ENCODE measurements at regions not wholly inside any gene's neighbourhood (a gene's known extent, or its start where the extent isn't known, plus 50 kb on each side); places are given as distances from the start of the nearest gene placed in this dataset.

DNA sequence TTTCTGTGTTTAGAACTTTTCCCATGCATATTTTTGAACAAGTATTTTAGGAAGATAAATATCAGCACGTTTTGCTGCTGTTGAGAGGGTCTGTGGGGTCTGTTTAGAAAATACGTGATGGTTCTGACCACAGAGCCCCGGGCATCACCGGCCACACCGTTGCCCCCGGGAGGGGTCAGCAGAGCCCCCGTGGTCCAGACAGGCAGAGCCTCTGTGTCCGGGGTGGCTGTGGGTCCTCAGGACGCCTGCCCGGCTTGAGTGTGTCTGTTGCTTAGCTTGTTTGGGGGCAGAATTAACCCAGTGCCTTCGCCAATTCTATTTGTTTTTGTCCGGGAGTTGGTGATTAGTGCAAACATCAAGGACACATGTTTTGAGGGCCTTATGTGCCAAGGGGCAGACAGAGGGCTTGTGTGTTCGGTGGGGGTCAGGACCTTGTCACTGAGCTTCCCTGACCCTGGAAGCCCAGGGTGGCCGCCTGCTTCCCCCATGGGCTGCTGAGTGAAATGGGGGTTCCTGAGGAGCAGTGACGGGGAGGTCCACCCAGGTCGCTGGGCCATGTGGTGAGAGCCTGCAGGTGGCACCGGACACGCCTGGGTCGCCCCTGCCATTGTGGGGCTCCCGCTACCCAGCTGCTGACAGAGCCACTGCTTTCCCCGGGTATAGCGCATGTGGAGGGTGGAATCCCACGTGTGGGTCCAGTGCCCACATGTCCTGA is 122.2 kb downstream of the SIK1 start:
- FAIRE-seq = no peak
- no peak for DNase-seq (ENCODE audit: insufficient read length, low spot score)

DNA sequence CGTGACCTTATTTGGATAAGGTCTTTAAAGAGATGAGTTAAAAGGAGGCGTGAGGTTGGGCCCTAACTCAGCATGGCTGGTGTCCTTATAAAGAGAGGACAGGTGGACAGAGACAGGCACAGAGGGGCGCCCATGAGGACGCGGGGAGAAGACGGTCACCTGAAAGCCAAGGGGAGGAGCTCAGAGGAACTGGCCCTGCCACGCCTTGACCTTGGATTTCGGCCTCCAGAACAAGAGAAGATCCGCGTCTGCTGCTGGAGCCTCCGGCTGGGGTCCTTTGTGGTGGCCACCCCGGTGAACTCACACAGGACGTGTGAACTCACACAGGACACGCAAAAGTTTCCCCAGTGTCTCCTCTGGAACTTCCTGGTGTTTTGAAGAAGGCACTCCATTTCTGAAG is 122.7 kb downstream of the SIK1 start:
- DNase-seq (ENCODE audit: insufficient read length, low spot score) = no peak
- no peak for FAIRE-seq

DNA sequence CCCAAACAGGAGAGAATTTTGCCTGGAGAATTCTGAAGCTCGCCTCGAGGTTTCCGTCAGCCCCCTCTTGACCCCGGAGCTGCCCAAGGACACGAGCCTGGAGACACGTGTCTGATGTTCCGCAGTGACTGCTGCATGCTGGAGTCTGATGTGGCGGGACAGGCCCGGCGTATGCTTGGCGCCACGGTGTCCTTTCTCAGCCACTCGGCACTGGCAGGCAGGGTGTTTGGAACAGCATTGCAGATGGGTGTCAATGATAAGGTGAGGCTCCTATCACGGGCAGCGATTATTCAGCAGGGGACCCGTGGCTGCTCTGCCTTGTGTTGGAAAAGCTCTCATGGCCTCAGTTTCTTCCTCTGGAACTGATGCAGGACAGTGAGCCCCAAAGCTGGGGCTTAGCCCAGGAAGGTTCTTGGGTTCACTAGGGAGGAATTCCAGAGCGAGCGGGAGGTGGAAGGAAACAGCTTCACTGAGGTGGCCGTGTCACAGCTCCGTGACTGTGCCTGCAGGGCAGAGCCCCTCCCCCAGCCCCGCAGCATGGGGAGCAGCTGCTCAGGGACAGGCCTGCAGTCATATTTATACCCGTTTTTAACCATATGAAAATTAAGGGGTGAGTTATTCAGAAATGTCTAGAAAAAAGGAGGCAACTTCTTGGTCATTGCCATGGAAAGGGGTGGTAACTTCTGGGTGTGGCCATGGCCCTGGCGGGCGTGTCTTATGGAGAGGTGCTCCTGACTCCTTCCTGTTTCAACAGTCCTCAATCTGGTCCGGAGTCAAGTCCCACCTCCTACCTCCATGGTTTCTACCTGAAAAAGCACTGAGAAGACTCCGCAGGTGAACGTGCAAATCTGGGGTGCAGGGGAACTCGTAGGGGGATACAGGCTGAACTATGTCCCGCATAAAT is 123.4 kb downstream of the SIK1 start:
- DNase-seq (ENCODE audit: insufficient read length, low spot score) (no peak), FAIRE-seq (no peak)

DNA sequence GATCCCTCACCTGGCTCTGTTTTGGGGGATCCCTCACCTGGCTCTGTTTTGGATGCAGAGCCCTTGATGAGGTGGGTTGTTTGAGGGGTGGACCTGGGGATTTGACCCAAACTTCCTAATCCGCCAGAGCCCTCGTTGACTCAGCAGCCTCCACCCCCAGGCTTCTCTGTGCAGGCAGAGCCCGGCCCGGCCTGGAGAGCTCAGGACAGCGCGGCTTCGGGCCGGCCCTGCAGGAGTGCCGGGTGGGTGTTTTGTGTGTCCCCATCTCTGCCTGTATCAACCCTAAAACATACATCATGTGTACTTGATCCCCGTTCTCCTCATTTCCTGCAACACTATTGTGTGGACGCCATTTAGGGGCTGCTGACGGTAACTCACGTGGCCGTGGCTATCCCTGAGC is 124.2 kb downstream of the SIK1 start:
- no peak for FAIRE-seq

DNA sequence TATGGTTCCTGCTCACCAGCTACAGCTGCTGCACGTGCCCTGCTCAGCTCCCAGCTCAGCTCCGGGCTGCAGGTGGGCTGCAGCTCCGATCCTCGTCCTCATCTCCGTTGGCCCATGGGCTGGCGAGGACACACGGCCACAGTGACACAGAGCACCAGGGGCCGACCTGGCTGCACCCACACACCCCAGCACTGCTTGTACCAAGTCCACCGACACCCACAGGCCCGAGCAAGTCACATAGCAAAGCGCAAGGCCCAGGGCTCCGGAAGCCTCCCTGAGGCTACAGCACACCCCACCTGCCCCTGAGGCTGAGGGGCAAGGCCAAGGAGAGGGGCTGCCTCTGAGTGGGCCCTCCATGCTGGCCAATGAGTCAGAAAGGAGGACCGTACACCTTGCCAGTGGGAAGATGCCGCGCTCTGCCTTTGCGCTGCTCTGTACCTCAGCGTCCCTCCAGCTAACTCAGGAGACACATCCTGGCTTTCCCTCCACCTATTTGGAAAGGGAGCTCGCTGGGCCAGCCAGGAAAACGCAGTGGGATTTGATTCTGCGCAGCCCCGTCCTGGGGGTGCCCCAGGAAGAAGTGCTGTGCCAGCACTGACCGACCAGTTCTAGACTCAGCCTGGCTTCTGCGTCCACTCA is 124.8 kb downstream of the SIK1 start:
- FAIRE-seq (no peak), DNase-seq (ENCODE audit: insufficient read length, low spot score) (no peak)

More for the DNA sequence above, 124.2 kb downstream of the SIK1 start:
- DNase-seq (ENCODE audit: insufficient read length, low spot score) = no peak

DNA sequence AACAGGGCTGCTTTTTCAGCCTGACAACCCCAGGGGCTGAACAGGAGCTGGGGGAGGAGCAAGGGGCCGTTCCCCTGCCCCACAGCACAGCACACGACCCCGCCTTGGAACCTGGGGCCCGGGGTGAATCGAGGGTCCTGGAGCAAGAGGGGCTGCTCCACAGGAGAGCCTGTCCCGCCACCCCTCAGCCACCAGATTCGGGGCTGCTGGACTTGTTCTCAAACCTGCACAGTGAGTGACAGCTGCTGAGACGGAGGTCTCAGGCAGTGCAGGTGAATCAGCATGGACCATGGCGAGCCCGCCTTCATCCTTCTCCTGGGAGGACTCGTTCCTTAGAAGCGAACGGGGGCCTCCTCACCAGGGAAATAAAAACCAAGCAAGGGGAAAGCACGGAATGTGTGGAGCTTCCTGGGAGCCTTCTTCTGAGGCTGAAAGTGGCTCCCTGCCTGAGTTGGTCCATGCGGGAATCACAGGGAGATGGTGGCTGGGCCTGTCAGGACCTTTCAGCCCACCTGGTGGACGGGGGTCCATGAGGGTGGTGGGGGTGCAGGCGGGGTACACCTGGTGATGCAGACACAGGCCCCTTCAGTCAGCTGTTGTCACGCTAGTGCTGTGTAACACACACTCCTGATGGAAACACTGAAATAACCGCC is 125.4 kb downstream of the SIK1 start:
- FAIRE-seq = no peak
- no peak for DNase-seq (ENCODE audit: insufficient read length, low spot score)

DNA sequence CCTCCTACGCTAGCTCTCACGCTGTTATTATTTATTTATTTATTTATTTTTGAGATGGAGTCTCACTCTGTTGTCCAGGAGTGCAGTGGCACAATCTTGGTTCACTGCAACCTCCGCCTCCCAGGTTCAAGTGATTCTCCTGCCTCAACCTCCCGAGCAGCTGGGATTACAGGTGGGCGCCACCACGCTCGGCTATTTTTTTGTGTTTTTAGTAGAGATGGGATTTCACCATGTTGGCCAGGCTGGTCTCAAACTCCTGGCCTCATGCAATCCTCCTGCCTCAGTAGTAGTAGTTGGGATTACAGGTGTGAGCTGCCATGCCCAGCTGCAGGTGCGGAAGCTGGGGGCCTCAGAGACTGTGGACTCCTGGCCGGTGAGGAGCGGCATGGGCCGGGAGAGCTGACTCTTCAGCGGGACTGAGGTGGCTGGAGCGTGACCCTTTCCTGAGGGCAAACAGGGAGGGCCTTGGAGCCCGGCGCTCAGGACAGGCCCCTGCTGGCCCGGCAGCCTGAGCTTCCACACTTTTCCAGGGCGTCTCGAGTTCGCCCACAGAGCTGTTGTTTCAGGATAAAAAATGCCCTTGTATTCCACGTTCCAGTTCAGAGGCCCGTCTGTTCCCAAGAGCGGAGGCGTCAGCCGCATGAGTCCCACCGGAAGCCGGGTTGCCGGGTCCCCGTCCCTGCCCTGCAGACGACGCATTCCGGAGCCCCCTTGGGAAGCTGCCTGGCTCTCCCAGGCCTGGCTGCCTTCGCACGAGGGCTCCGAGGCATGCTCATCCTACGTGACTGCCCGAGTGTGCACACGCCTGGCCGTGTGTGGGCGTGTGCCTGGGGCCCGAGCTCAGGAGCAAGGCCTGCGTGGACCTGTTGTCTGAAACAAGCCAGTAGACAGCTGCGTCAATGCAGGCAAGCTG is 126.2 kb downstream of the SIK1 start:
- FAIRE-seq (no peak), DNase-seq (ENCODE audit: insufficient read length, low spot score) (no peak)

DNA sequence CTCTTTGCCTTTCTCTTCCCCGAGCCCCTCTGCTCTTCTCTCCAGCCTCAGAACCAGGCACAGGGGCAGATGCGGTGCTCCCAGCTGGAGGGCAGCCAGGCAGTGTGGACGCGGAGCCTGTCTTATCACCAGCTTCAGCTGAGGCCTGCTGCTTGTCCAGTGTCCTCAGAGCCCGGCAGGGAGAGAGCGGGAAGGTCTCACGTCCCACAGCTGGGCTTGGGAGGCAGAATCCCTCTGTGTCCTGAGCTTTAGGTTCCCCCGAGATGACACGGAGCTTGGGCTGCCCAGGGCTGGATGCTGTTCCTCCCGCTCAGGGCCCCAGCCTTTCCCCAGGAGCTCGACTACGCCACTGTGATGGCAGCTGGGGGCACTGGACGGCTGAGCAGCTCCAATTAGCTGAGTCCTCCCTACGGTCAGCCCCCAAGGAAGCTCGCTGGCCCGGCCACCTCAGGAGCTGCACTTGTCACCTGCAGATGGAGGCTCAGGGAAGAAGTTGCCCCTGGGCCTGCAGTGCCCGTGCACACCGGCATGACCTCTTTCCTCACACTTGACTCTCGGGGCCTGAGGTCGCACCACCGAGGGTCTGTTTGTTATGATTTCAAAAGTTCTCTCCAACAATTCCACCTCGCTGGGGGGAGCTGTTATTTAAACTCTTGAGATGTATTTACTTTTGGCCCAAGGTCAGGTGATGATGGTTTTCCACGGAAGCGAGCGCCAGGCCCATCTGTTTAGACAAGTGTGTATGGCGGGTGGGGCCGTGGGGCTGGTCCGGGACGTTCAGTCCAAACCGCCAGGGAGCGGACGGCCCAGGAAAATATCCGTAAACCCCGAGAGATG is 127.3 kb downstream of the SIK1 start:
- FAIRE-seq (no peak), DNase-seq (ENCODE audit: insufficient read length, low spot score) (no peak)

DNA sequence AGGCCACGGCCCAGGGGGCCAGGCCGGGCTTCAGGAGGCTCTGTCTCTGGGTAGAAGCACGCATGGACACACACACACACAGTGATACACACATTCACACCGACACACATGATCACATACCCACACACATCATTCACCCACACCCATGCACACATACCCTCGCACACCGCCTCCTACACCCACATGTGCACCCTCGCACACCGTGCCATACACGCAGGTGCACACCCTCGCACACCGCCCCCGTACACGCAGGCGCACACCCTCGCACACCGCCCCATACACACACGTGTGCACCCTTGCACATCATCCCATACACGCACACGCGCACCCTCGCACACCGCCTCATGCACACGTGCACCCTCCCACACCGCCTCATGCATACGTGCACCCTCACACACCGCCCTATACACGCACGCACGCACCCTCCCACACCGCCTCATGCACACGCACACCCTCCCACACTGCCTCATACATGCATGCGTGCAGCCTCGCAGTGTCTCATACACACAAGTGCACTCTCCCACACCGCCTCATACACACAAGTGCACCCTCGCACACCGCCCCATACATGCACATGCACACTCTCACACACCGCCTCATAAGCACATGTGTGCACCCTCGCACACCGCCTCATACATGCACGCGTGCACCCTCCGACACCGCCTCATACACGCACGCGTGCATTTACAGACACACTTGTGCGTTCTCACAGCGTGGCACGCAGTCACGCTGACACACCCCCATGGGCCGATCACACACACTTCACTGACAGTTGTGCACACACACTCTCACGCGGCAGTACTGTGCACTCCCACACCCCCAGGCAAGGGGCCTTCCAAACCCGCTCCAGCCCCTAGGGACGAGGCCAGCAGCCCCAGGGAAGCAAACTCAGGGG is 128.1 kb downstream of the SIK1 start:
- peak; percentile 80 for FAIRE-seq

DNA sequence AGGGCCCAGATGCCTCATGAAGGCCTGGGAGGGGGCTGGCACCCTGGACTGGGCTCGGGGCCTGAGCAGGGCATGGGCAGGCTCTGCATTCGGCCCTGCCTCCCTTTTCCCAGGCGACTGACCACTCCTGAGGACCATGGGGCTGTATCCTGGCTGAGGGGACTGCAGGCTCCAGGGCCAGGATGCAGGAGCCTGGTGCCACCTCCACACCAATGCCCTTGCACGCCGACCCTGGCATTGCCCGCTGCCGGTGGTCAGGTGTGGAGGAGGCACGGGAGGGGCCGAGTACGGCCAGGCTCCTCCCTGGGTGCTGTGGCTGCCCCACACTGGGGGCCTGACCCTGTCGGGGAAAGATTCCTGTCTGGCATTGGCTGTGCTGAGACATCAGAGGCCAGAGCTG is 128.9 kb downstream of the SIK1 start:
- DNase-seq (ENCODE audit: insufficient read length, low spot score) (no peak), FAIRE-seq (no peak)

More for the DNA sequence above, 128.1 kb downstream of the SIK1 start:
- DNase-seq (ENCODE audit: insufficient read length, low spot score) = no peak

DNA sequence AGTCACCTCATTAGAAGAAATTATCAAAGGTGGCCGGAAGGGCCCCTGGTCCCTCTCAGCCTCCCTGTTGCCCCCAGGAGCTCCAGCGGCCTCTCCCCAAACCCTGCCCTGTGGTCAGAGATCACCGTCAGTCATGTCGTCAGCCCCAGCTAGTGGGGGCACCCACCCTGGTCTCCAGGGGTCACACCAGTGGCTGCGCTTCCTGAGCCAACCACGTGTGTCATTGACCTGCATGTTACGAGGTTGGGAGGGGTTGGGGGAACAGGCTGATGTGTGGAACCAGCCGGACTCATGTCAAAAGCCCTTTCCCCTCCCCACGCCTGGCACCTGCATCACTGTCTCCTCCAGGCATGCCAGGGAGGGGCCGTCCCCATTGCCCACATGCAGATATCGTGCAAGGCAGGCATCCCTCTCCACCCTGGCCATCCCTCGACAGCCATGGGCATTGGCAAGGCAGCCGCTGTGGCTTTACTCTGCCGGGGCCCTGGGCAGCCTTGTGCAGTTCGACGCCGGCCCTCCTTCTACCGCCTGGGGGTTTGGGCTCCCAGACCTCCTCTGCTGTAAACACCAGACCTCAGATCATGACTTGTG is 128.7 kb downstream of the CRYAA start:
- peak; percentile 54 for FAIRE-seq
- no peak for DNase-seq (ENCODE audit: insufficient read length, low spot score)

DNA sequence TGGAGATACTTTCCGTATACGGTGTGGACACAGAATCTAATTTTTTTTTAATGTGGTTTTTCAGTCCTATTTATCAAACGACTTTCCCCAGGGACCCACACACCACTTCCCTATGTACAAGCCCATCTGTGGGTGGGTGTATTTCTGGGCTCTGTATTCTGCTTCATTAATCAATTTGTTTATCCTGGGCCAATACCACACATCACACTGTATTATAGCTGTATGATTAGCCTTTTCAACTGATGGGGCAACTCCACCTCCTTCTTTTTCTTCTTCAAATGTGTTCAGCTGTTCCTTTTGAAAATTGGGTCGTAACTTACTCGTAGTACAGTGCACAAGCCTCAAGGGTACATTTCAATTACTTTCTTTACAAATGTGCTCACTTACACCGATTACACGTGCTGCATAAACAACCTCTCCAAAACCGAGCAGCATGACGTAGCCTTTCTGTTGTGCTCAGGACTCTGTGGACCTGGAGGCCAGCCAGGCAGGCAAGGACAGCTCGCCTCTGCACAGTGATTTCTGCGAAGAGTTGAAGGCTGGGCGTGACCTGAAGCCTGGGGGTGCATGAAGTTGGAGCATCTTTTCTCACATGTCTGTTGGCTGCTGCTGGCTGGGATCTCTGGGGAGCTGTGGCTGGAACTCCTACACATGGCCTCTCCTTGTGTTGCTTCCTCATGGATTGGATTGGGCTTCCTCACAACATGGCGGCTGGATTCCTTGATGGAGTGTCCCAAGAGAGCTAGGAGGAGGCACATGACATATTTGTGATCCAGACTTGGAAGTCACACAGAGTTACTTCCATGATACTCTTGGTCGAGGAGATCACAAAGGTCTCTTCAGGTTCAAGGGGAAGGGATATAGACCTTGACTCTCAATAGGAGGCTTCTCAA is 126.5 kb downstream of the CRYAA start:
- FAIRE-seq (peak; percentile 31), DNase-seq (ENCODE audit: insufficient read length, low spot score) (no peak)

DNA sequence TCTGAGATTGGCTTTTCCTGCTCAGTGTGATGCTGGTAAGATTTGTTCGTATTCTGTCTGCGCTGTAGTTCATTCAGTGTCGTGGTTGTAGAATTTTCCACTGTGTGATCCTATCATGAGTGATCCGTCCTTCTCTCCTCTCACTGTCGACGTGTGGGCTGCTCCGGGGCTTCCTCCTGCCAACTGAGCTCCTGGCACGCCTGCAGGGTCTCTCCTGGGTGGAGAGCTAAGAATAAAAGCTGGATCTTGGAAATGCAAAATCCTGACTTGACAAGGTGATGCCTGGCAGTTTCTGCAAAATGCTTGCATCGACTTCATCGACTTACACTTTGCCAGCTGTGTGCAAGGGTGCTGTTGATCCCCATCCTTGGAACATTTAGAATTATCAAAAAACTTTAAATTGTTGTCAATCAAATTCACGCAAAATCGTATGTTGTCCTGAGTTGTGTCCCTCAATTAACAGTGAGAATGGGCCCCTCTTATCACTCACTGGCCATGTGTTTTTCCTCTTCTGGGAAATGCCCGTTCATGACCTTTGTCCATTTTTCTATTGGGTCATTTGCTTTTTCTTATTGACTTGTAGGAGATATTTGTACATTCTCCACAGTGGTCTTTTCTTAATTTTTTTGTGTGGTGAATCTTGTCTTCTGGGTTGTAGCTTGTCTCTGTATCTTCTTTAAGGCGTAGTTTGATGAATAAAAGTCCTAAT is 125.5 kb downstream of the CRYAA start:
- DNase-seq (ENCODE audit: insufficient read length, low spot score) (no peak), FAIRE-seq (no peak)

DNA sequence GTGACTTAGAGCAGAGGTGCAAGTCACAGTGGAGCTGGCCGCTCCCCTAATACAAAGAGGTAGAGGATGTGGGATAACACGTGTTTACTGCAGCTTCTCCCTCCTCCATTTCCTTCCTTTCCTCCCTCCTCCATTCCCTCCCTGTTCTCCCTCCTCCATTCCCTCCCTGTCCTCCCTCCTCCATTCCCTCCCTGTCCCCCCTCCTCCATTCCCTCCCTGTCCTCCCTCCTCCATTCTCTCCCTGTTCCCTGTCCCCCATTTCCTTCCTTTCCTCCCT is 124.0 kb downstream of the CRYAA start:
- DNase-seq (ENCODE audit: insufficient read length, low spot score) (no peak), FAIRE-seq (no peak)

DNA sequence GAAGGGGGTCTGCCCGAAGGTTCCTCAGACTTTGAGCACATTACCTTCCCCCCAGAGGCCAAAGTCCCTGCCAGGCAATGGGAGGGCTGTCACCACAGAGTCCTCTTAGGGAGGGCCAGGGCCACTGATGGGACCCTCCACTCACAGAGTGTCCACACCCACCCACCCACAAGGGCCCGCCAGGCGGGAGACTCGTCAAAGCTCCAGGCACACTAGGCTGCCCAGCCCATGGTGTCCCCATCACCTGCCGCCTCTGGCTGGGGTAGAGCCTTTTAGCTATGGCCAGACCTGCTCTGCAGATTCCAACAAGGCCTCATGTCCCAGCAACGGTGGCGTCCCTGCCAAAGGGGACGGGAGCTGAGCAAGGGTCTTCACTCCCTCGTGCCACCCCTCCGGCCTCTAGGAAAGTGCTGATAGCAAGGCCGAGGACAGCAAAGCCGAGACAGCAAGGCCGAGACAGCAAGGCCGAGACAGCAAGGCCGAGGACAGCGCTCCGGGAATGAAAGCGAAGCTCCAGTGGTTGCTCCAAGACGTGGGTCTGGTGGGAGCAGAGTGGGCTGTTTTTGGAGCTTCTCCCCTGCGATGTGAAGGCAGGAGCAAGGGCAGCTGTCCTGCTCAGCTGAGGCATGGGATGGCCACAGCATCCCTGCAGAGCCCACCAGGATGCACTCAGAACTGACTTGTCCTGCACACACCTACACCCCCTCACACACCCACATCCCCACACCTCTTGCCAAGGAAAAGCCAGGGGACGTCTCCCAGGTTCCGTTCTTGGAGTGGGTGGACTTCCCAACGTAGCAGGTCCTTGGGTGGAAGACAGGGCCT is 123.4 kb downstream of the CRYAA start:
- DNase-seq (ENCODE audit: insufficient read length, low spot score) (no peak), FAIRE-seq (no peak)

Data from HTR-8/SVneo (cell line).